DOHH2 (cell line): ENCODE measurements at regions not wholly inside any gene's neighbourhood (a gene's known extent, or its start where the extent isn't known, plus 50 kb on each side); places are given as distances from the start of the nearest gene placed in this dataset.

ENCODE experiments used
- CTCF ChIP-seq: fragments of 200-600 bp; sonication (generic); IDR thresholded peaks from one replicate; pipeline ENCODE4 v1.5.1; 2014; ENCODE audit warnings: antibody characterized with exemption, mild to moderate bottlenecking, low read depth, low read length; ENCODE audit not compliant: poor library complexity, severe bottlenecking
- EZH2phosphoT487 ChIP-seq: fragments of 200-600 bp; sonication (generic); IDR thresholded peaks from 2 replicates; pipeline ENCODE4 v1.6.1; 2017; ENCODE audit warnings: borderline replicate concordance, mild to moderate bottlenecking, antibody characterized with exemption, low read length, moderate library complexity, mixed read lengths

DNA sequence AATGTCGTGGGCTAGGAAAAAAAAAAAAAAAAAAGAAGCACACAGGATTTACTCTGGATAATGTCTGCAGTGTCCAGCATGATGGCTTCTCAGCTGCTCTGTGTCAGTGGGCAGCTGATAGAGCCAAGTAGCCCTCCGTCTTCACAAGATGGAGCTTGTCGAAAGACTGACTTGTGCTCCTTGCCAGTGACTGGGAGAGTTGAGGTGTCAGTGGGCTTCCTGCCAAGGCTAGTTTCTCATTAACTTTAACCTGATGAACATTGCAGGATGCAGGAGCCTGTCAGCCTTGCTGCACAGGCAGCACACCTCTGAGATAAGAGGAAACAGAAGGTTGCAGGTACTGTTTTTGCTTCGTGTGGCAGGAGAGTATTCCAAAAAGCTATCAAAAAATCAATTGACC lies 171.4 kb upstream of the SGCD start:
- TF ChIP-seq CTCF = no peak
- TF ChIP-seq EZH2phosphoT487 = no peak
